ENCODE measurements at regions not wholly inside any gene's neighbourhood (a gene's known extent, or its start where the extent isn't known, plus 50 kb on each side); places are given as distances from the start of the nearest gene placed in this dataset.

- H3K27me3 ChIP-seq (ENCODE audit: insufficient read depth, poor library complexity, severe bottlenecking), result no peaks in the 10 kb centered on the region
- DNase-seq (ENCODE audit: low read depth in 1 of 2, low spot score in 1 of 2), result no peak
- H3K27ac ChIP-seq (replicated peaks), result no peak overlapping the region
- no peak for TF ChIP-seq SPI1 (IDR thresholded peaks at IDR 0.05; ENCODE audit: borderline replicate concordance, low read depth)
- no peak overlapping the region for H3K4me3 ChIP-seq (replicated peaks; ENCODE audit: insufficient read depth, low read length)
These were observed 160.8 kb upstream of the PODXL start for GRCh38 chr7:131717181-131717580.

- Histone ChIP-seq H3K27ac (replicated peaks) (no peak overlapping the region), H3K4me3 (replicated peaks; ENCODE audit: insufficient read depth, low read length) (no peak overlapping the region), H3K27me3 (ENCODE audit: insufficient read depth, poor library complexity, severe bottlenecking) (no peaks in the 10 kb centered on the region)
- TF ChIP-seq REST (IDR thresholded peaks at IDR 0.05; ENCODE audit: insufficient replicate concordance, low read depth) (no peak), GABPA (IDR thresholded peaks at IDR 0.05; ENCODE audit: low read depth) (no peak), POLR2AphosphoS5 (IDR thresholded peaks at IDR 0.05; ENCODE audit: low read depth) (no peak), SPI1 (IDR thresholded peaks at IDR 0.05; ENCODE audit: borderline replicate concordance, low read depth) (no peak), CTCF (IDR thresholded peaks at IDR 0.05; ENCODE audit: insufficient read depth, low read length) (no peak)
- no peak for DNase-seq (ENCODE audit: low read depth in 1 of 2, low spot score in 1 of 2)
These were observed 142.9 kb upstream of the PODXL start for GRCh38 chr7:131699323-131699722.

- H3K27ac ChIP-seq (replicated peaks), result no peak overlapping the region
- H3K4me3 ChIP-seq (replicated peaks; ENCODE audit: insufficient read depth, low read length), result no peak overlapping the region
- peak; percentile 11 to 29 for DNase-seq (ENCODE audit: low read depth in 1 of 2, low spot score in 1 of 2)
- TF ChIP-seq POLR2AphosphoS5 (IDR thresholded peaks at IDR 0.05; ENCODE audit: low read depth) (no peak), CTCF (IDR thresholded peaks at IDR 0.05; ENCODE audit: insufficient read depth, low read length) (peak; percentile 76), REST (IDR thresholded peaks at IDR 0.05; ENCODE audit: insufficient replicate concordance, low read depth) (no peak)
- H3K27me3 ChIP-seq (ENCODE audit: insufficient read depth, poor library complexity, severe bottlenecking), result no peaks in the 10 kb centered on the region
These were observed 135.9 kb upstream of the PODXL start for GRCh38 chr7:131692131-131692960.

- Histone ChIP-seq H3K27me3 (ENCODE audit: insufficient read depth, poor library complexity, severe bottlenecking) (no peaks in the 10 kb centered on the region), H3K27ac (replicated peaks) (no peak overlapping the region), H3K4me3 (replicated peaks; ENCODE audit: insufficient read depth, low read length) (no peak overlapping the region)
- no peak for TF ChIP-seq GABPA (IDR thresholded peaks at IDR 0.05; ENCODE audit: low read depth)
- TF ChIP-seq REST (IDR thresholded peaks at IDR 0.05; ENCODE audit: insufficient replicate concordance, low read depth), result no peak
- TF ChIP-seq SPI1 (IDR thresholded peaks at IDR 0.05; ENCODE audit: borderline replicate concordance, low read depth), result no peak
- TF ChIP-seq CTCF (IDR thresholded peaks at IDR 0.05; ENCODE audit: insufficient read depth, low read length), result no peak
- no peak for TF ChIP-seq POLR2AphosphoS5 (IDR thresholded peaks at IDR 0.05; ENCODE audit: low read depth)
- no peak for DNase-seq (ENCODE audit: low read depth in 1 of 2, low spot score in 1 of 2)
These were observed 135.2 kb upstream of the PODXL start for GRCh38 chr7:131691454-131692130.
